SU-DHL-6 (cell line): ENCODE measurements at regions not wholly inside any gene's neighbourhood (a gene's known extent, or its start where the extent isn't known, plus 50 kb on each side); places are given as distances from the start of the nearest gene placed in this dataset.
"Not testable (repeated sequence)": the region's sequence is repeated elsewhere in the genome, so short reads cannot be mapped to it uniquely, and the experiment has no call there.

Experiments
- H2AFZ ChIP-seq: fragments of 200-600 bp; sonication (generic); 2 replicates; pipeline ENCODE4 v1.6.1; 2014; ENCODE audit warnings: low read depth, mild to moderate bottlenecking, moderate library complexity, mixed read lengths, antibody characterized with exemption, low read length; ENCODE audit not compliant: severe bottlenecking
- H3F3A ChIP-seq: fragments of 200-600 bp; shearing (Covaris generic); 2 replicates; pipeline ENCODE4 v1.6.0; 2016; ENCODE audit warnings: antibody characterized with exemption, mild to moderate bottlenecking; ENCODE audit not compliant: insufficient read depth
- H3K27ac ChIP-seq: fragments of 200-600 bp; sonication (generic); 2 replicates; pipeline ENCODE4 v1.5.1; 2016; ENCODE audit warnings: low read depth, mild to moderate bottlenecking, low read length, moderate library complexity, mixed read lengths
- H3K27me3 ChIP-seq: fragments of 200-600 bp; sonication (generic), shearing (Covaris generic); 2 replicates; pipeline ENCODE4 v1.6.0; 2014; ENCODE audit warnings: mild to moderate bottlenecking, low read length
- H3K36me3 ChIP-seq: fragments of 200-600 bp; sonication (generic); 2 replicates; pipeline ENCODE4 v1.6.1; 2014; ENCODE audit warnings: mild to moderate bottlenecking, low read length, mixed read lengths
- H3K4me2 ChIP-seq: fragments of 300-600, 200-600 bp; shearing (Covaris generic), sonication (generic); 2 replicates; pipeline ENCODE4 v1.6.0; 2014; ENCODE audit warnings: low read length, low read depth, mild to moderate bottlenecking; ENCODE audit not compliant: poor library complexity, severe bottlenecking
- H3K4me3 ChIP-seq: fragments of 200-600 bp; sonication (generic); 2 replicates; pipeline ENCODE4 v1.5.1; 2014; ENCODE audit warnings: antibody characterized with exemption, low read length, mild to moderate bottlenecking, mixed read lengths; ENCODE audit not compliant: insufficient read depth, poor library complexity, severe bottlenecking
- H3K79me2 ChIP-seq: fragments of 200-600 bp; sonication (generic); 2 replicates; pipeline ENCODE4 v1.6.1; 2014; ENCODE audit warnings: mild to moderate bottlenecking, low read length, moderate library complexity; ENCODE audit not compliant: insufficient read depth
- H3K9ac ChIP-seq: fragments of 200-600 bp; sonication (generic); 2 replicates; pipeline ENCODE4 v1.7.0; 2014; ENCODE audit warnings: mild to moderate bottlenecking, low read length
- H3K9me2 ChIP-seq: fragments of 200-600 bp; sonication (generic); replicated peaks from 2 replicates; pipeline ENCODE4 v1.6.1; 2014; ENCODE audit warnings: low read length; ENCODE audit not compliant: insufficient read depth
- H3K9me3 ChIP-seq: fragments of 200-600 bp; sonication (generic); 2 replicates; pipeline ENCODE4 v1.6.1; 2014; ENCODE audit warnings: low read length, mixed read lengths; ENCODE audit not compliant: insufficient read depth
- H4K20me1 ChIP-seq: fragments of 200-600 bp; sonication (generic); 2 replicates; pipeline ENCODE4 v1.6.1; 2014; ENCODE audit warnings: low read depth, mild to moderate bottlenecking, antibody characterized with exemption, low read length, moderate library complexity, mixed read lengths
- EZH2phosphoT487 ChIP-seq: fragments of 200-600 bp; sonication (generic), shearing (Covaris generic); conservative IDR thresholded peaks from 2 replicates; pipeline ENCODE4 v1.6.1; 2018; ENCODE audit warnings: mild to moderate bottlenecking, antibody characterized with exemption, low read length, moderate library complexity, mixed read lengths
- TF ChIP-seq, protein P1 (sequence below): fragments of 200-600 bp; sonication (generic); IDR thresholded peaks from one replicate; pipeline ENCODE4 v1.5.1; 2017; ENCODE audit warnings: antibody characterized with exemption, mild to moderate bottlenecking, low read length, moderate library complexity; ENCODE audit not compliant: insufficient read depth, poor library complexity, severe bottlenecking

DNA sequence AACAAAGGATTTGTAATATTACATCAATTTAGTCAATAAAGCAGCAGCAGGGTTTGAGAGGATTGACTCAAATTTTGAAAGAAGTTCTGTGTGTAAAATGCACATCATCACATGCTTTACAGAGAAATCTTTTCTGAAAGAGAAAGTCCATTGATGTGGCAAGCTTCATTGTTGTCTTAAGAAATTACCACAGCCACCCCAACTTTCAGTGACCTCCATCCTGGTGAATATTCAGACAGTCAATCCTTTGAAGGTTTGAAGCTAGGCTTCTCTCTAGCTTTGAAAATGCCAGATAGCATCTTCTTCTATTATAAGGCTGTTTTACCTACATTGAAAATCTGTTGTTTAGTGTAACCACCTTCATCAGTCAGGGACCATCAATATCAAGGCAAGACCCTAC, 51.8 kb upstream of the SETMAR start:
- Histone ChIP-seq H3K9me3 (no peaks in the 10 kb centered on the region), H4K20me1 (no peaks in the 10 kb centered on the region), H2AFZ (no peak overlapping the region), H3K9ac (no peak overlapping the region), H3K79me2 (no peaks in the 10 kb centered on the region), H3K4me2 (no peak overlapping the region), H3K9me2 (no peaks in the 10 kb centered on the region), H3K27ac (no peak overlapping the region), H3K27me3 (no peaks in the 10 kb centered on the region), H3K4me3 (no peak overlapping the region), H3K36me3 (no peaks in the 10 kb centered on the region), H3F3A (no peaks in the 10 kb centered on the region)
- no peak for TF ChIP-seq EZH2phosphoT487
- TF ChIP-seq, protein P1, sequence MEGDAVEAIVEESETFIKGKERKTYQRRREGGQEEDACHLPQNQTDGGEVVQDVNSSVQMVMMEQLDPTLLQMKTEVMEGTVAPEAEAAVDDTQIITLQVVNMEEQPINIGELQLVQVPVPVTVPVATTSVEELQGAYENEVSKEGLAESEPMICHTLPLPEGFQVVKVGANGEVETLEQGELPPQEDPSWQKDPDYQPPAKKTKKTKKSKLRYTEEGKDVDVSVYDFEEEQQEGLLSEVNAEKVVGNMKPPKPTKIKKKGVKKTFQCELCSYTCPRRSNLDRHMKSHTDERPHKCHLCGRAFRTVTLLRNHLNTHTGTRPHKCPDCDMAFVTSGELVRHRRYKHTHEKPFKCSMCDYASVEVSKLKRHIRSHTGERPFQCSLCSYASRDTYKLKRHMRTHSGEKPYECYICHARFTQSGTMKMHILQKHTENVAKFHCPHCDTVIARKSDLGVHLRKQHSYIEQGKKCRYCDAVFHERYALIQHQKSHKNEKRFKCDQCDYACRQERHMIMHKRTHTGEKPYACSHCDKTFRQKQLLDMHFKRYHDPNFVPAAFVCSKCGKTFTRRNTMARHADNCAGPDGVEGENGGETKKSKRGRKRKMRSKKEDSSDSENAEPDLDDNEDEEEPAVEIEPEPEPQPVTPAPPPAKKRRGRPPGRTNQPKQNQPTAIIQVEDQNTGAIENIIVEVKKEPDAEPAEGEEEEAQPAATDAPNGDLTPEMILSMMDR: no peak

DNA sequence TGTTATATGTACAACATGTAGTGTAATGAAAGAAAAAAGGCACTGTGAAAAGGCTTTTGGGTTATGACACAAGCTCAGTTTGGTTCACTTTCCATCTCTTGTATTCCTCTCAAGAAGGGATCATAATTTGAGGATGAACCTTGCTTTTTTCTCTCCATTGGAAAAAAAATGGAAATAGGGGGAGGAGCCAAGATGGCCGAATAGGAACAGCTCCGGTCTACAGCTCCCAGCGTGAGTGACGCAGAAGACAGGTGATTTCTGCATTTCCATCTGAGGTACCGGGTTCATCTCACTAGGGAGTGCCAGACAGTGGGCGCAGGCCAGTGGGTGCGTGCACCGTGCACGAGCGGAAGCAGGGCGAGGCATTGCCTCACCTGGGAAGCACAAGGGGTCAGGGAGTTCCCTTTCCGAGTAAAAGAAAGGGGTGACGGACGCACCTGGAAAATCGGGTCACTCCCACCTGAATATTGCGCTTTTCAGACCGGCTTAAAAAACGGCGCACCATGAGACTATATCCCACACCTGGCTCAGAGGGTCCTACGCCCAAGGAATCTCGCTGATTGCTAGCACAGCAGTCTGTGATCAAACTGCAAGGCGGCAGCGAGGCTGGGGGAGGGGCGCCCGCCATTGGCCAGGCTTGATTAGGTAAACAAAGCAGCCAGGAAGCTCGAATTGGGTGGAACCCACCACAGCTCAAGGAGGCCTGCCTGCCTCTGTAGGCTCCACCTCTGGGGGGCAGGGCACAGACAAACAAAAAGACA, 49.9 kb upstream of the SETMAR start:
- not testable (repeated sequence) for H3K9ac ChIP-seq, H3K36me3 ChIP-seq, H3F3A ChIP-seq, H3K27me3 ChIP-seq, H3K27ac ChIP-seq, H3K4me2 ChIP-seq, H3K9me3 ChIP-seq, H4K20me1 ChIP-seq, H3K9me2 ChIP-seq, H3K79me2 ChIP-seq, H3K4me3 ChIP-seq, H2AFZ ChIP-seq
